ENCODE measurements at regions not wholly inside any gene's neighbourhood (a gene's known extent, or its start where the extent isn't known, plus 50 kb on each side); places are given as distances from the start of the nearest gene placed in this dataset.

GRCh38 chr12:74790931-74791330, 253.3 kb downstream of the ATXN7L3B start:
- Histone ChIP-seq H3K4me3 (ENCODE audit: low read depth, low read length) (no peak overlapping the region), H3K27me3 (ENCODE audit: control insufficient read depth, insufficient read depth, low read length) (no peaks in the 10 kb centered on the region), H3K36me3 (ENCODE audit: control insufficient read depth, insufficient read depth, low read length) (no peaks in the 10 kb centered on the region)
- CTCF ChIA-PET: no interaction called here
- TF ChIP-seq, protein P1, sequence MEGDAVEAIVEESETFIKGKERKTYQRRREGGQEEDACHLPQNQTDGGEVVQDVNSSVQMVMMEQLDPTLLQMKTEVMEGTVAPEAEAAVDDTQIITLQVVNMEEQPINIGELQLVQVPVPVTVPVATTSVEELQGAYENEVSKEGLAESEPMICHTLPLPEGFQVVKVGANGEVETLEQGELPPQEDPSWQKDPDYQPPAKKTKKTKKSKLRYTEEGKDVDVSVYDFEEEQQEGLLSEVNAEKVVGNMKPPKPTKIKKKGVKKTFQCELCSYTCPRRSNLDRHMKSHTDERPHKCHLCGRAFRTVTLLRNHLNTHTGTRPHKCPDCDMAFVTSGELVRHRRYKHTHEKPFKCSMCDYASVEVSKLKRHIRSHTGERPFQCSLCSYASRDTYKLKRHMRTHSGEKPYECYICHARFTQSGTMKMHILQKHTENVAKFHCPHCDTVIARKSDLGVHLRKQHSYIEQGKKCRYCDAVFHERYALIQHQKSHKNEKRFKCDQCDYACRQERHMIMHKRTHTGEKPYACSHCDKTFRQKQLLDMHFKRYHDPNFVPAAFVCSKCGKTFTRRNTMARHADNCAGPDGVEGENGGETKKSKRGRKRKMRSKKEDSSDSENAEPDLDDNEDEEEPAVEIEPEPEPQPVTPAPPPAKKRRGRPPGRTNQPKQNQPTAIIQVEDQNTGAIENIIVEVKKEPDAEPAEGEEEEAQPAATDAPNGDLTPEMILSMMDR (IDR thresholded peaks at IDR 0.05; ENCODE audit: insufficient read depth, low read depth, low read length): no peak
- no peak for DNase-seq (ENCODE audit: low read depth)
- POLR2A ChIA-PET: no interaction called here

- CTCF ChIA-PET: no interaction called here
These were observed 253.7 kb downstream of the ATXN7L3B start for GRCh38 chr12:74791365-74791764.

GRCh38 chr12:74794522-74794921, 256.9 kb downstream of the ATXN7L3B start:
- Histone ChIP-seq H3K27me3 (ENCODE audit: control insufficient read depth, insufficient read depth, low read length) (no peaks in the 10 kb centered on the region), H3K36me3 (ENCODE audit: control insufficient read depth, insufficient read depth, low read length) (no peaks in the 10 kb centered on the region), H3K4me3 (ENCODE audit: low read depth, low read length) (no peak overlapping the region)
- TF ChIP-seq, protein P1 (IDR thresholded peaks at IDR 0.05; ENCODE audit: insufficient read depth, low read depth, low read length): no peak
- DNase-seq (ENCODE audit: low read depth): no peak
- ChIA-PET POLR2A (no interaction called here), CTCF (interaction anchor here (1.3 kb wide), 1 partner anchor 9 kb away, joined by 4 read pairs; no protein-coding TSS in a partner anchor)

More at GRCh38 chr12:74791365-74791764, 253.7 kb downstream of the ATXN7L3B start:
- Histone ChIP-seq H3K27me3 (ENCODE audit: control insufficient read depth, insufficient read depth, low read length) (no peaks in the 10 kb centered on the region), H3K4me3 (ENCODE audit: low read depth, low read length) (no peak overlapping the region), H3K36me3 (ENCODE audit: control insufficient read depth, insufficient read depth, low read length) (no peaks in the 10 kb centered on the region)
- no peak for DNase-seq (ENCODE audit: low read depth)
- POLR2A ChIA-PET: no interaction called here
- TF ChIP-seq, protein P1 (IDR thresholded peaks at IDR 0.05; ENCODE audit: insufficient read depth, low read depth, low read length): no peak

DNA sequence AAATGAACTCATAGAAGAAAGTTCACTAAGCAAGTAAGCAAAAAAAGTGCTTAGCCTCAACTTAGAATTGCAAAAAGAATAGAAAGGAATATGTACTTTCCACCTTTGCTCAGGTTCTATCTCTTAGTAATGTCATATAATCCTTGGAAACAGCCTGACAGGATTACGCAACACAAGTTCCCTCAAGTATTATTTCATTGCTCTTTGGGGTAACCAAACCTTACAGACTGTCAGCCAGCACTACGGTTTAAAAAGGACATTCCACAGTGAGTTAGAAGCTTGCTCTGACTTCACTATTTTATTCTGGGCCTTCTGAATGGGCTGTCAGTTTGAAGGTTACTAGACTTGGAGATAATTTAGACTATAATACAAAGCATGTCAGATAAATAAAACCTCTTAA, 264.0 kb downstream of the ATXN7L3B start:
- TF ChIP-seq, protein P1 (IDR thresholded peaks at IDR 0.05; ENCODE audit: insufficient read depth, low read depth, low read length): no peak
- Histone ChIP-seq H3K4me3 (ENCODE audit: low read depth, low read length) (no peak overlapping the region), H3K36me3 (ENCODE audit: control insufficient read depth, insufficient read depth, low read length) (no peaks in the 10 kb centered on the region), H3K27me3 (ENCODE audit: control insufficient read depth, insufficient read depth, low read length) (no peaks in the 10 kb centered on the region)
- POLR2A ChIA-PET: no interaction called here
- DNase-seq (ENCODE audit: low read depth): no peak
- CTCF ChIA-PET: no interaction called here

GRCh38 chr12:74816398-74817175, 279.0 kb downstream of the ATXN7L3B start:
- H3K36me3 ChIP-seq (ENCODE audit: control insufficient read depth, insufficient read depth, low read length): no peaks in the 10 kb centered on the region
- ChIA-PET POLR2A (no interaction called here), CTCF (no interaction called here)
- no peaks in the 10 kb centered on the region for H3K27me3 ChIP-seq (ENCODE audit: control insufficient read depth, insufficient read depth, low read length)
- TF ChIP-seq, protein P1 (IDR thresholded peaks at IDR 0.05; ENCODE audit: insufficient read depth, low read depth, low read length): no peak
- DNase-seq (ENCODE audit: low read depth): no peak
- H3K4me3 ChIP-seq (ENCODE audit: low read depth, low read length): no peak overlapping the region

Data from BJ (cell line).